ENCODE measurements at regions not wholly inside any gene's neighbourhood (a gene's known extent, or its start where the extent isn't known, plus 50 kb on each side); places are given as distances from the start of the nearest gene placed in this dataset.

GRCh38 chr7:128151635-128152034 lies 89.4 kb upstream of the LEP start:
- TF ChIP-seq TEAD4 (IDR thresholded peaks at IDR 0.05) = no peak
- TF ChIP-seq TAF1 (IDR thresholded peaks at IDR 0.05; ENCODE audit: low read depth) = no peak
- no peak for TF ChIP-seq ZBTB7A (IDR thresholded peaks at IDR 0.05; ENCODE audit: low read depth)
- TF ChIP-seq YY1 (IDR thresholded peaks at IDR 0.05; ENCODE audit: low read depth) = no peak
- no peak for TF ChIP-seq EGR1 (IDR thresholded peaks at IDR 0.05)

DNA sequence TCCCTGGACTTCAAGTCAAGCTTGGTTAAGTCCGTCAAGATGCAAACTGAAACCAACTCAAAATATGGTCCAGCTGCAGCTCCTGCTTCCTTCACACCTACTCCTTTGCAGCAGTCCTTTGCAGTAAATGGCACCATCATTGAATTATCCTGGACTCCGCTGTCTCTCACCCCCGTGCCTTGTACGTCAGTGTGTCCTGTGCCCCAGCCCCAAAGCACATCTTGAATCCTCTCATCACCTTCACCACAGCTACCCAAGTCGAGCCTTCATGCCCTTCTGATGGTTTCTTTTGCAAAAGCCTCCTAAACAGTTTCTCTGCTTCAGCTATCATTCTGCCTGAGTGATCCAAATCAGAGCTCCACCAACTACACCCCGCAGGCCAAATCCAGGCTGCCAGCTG lies 88.4 kb upstream of the LEP start:
- TF ChIP-seq, protein P1, sequence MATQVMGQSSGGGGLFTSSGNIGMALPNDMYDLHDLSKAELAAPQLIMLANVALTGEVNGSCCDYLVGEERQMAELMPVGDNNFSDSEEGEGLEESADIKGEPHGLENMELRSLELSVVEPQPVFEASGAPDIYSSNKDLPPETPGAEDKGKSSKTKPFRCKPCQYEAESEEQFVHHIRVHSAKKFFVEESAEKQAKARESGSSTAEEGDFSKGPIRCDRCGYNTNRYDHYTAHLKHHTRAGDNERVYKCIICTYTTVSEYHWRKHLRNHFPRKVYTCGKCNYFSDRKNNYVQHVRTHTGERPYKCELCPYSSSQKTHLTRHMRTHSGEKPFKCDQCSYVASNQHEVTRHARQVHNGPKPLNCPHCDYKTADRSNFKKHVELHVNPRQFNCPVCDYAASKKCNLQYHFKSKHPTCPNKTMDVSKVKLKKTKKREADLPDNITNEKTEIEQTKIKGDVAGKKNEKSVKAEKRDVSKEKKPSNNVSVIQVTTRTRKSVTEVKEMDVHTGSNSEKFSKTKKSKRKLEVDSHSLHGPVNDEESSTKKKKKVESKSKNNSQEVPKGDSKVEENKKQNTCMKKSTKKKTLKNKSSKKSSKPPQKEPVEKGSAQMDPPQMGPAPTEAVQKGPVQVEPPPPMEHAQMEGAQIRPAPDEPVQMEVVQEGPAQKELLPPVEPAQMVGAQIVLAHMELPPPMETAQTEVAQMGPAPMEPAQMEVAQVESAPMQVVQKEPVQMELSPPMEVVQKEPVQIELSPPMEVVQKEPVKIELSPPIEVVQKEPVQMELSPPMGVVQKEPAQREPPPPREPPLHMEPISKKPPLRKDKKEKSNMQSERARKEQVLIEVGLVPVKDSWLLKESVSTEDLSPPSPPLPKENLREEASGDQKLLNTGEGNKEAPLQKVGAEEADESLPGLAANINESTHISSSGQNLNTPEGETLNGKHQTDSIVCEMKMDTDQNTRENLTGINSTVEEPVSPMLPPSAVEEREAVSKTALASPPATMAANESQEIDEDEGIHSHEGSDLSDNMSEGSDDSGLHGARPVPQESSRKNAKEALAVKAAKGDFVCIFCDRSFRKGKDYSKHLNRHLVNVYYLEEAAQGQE (IDR thresholded peaks at IDR 0.05; ENCODE audit: low read depth) = no peak
- TF ChIP-seq CEBPB (IDR thresholded peaks at IDR 0.05) = no peak
- TF ChIP-seq TCF12 (IDR thresholded peaks at IDR 0.05; ENCODE audit: low read depth) = no peak
- TF ChIP-seq, protein P2, sequence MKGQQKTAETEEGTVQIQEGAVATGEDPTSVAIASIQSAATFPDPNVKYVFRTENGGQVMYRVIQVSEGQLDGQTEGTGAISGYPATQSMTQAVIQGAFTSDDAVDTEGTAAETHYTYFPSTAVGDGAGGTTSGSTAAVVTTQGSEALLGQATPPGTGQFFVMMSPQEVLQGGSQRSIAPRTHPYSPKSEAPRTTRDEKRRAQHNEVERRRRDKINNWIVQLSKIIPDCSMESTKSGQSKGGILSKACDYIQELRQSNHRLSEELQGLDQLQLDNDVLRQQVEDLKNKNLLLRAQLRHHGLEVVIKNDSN (IDR thresholded peaks at IDR 0.05) = no peak
- TF ChIP-seq EGR1 (IDR thresholded peaks at IDR 0.05) = no peak
- no peak for TF ChIP-seq NFIC (IDR thresholded peaks at IDR 0.05)
- no peak for TF ChIP-seq EP300 (IDR thresholded peaks at IDR 0.05; ENCODE audit: borderline replicate concordance)
- TF ChIP-seq ZBTB7A (IDR thresholded peaks at IDR 0.05; ENCODE audit: low read depth) = no peak
- TF ChIP-seq CREB1 (IDR thresholded peaks at IDR 0.05; ENCODE audit: low read depth) = no peak
- no peak for TF ChIP-seq RAD21 (IDR thresholded peaks at IDR 0.05; ENCODE audit: low read depth)
- TF ChIP-seq, protein P3, sequence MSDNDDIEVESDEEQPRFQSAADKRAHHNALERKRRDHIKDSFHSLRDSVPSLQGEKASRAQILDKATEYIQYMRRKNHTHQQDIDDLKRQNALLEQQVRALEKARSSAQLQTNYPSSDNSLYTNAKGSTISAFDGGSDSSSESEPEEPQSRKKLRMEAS (IDR thresholded peaks at IDR 0.05) = no peak
- TF ChIP-seq TAF1 (IDR thresholded peaks at IDR 0.05; ENCODE audit: low read depth) = no peak
- TF ChIP-seq YY1 (IDR thresholded peaks at IDR 0.05; ENCODE audit: low read depth) = no peak

- TF ChIP-seq, protein P2 (IDR thresholded peaks at IDR 0.05) = no peak
- TF ChIP-seq EP300 (IDR thresholded peaks at IDR 0.05; ENCODE audit: borderline replicate concordance) (no peak), NFIC (IDR thresholded peaks at IDR 0.05) (no peak), TAF1 (IDR thresholded peaks at IDR 0.05; ENCODE audit: low read depth) (no peak), CREB1 (IDR thresholded peaks at IDR 0.05; ENCODE audit: low read depth) (no peak), ZBTB7A (IDR thresholded peaks at IDR 0.05; ENCODE audit: low read depth) (no peak), TCF12 (IDR thresholded peaks at IDR 0.05; ENCODE audit: low read depth) (no peak), FOXM1 (IDR thresholded peaks at IDR 0.05; ENCODE audit: borderline replicate concordance, low read depth) (no peak)
- TF ChIP-seq, protein P1 (IDR thresholded peaks at IDR 0.05; ENCODE audit: low read depth) = no peak
Observed at GRCh38 chr7:128153436-128153835, 87.6 kb upstream of the LEP start.

GRCh38 chr7:128154504-128154903 lies 86.6 kb upstream of the LEP start:
- TF ChIP-seq YY1 (IDR thresholded peaks at IDR 0.05; ENCODE audit: low read depth) (no peak), NFIC (IDR thresholded peaks at IDR 0.05) (no peak), TCF12 (IDR thresholded peaks at IDR 0.05; ENCODE audit: low read depth) (no peak), EP300 (IDR thresholded peaks at IDR 0.05; ENCODE audit: borderline replicate concordance) (no peak), TAF1 (IDR thresholded peaks at IDR 0.05; ENCODE audit: low read depth) (no peak), EGR1 (IDR thresholded peaks at IDR 0.05) (no peak), FOXM1 (IDR thresholded peaks at IDR 0.05; ENCODE audit: borderline replicate concordance, low read depth) (no peak), RAD21 (IDR thresholded peaks at IDR 0.05; ENCODE audit: low read depth) (no peak), CEBPB (IDR thresholded peaks at IDR 0.05) (no peak), CREB1 (IDR thresholded peaks at IDR 0.05; ENCODE audit: low read depth) (no peak), TEAD4 (IDR thresholded peaks at IDR 0.05) (no peak), ZBTB7A (IDR thresholded peaks at IDR 0.05; ENCODE audit: low read depth) (no peak)
- TF ChIP-seq, protein P2 (IDR thresholded peaks at IDR 0.05) = no peak
- TF ChIP-seq, protein P3 (IDR thresholded peaks at IDR 0.05) = no peak
- TF ChIP-seq, protein P1 (IDR thresholded peaks at IDR 0.05; ENCODE audit: low read depth) = no peak

Data from Ishikawa (cell line).